ENCODE measurements at regions not wholly inside any gene's neighbourhood (a gene's known extent, or its start where the extent isn't known, plus 50 kb on each side); places are given as distances from the start of the nearest gene placed in this dataset.

DNA sequence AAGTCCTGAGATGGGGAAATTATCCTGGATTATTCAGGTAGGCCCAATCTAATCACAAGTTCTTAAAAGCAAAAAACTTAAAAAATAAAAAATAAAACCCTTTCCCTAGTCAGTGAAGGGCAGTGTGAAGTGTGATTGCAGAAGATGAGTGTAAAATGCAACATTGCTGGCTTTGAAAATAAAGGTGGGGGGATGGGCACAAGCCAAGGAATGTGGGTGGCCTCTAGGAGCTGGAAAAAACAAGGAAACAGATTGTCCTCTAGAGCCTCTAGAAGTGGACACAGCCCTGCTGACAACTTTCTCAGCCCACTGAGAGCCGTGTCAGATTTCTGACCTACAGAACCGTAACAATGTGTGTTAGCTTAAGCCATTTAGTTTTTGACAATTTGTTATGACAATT lies 184.3 kb upstream of the HNRNPA3 start:
- TF ChIP-seq, protein P1, sequence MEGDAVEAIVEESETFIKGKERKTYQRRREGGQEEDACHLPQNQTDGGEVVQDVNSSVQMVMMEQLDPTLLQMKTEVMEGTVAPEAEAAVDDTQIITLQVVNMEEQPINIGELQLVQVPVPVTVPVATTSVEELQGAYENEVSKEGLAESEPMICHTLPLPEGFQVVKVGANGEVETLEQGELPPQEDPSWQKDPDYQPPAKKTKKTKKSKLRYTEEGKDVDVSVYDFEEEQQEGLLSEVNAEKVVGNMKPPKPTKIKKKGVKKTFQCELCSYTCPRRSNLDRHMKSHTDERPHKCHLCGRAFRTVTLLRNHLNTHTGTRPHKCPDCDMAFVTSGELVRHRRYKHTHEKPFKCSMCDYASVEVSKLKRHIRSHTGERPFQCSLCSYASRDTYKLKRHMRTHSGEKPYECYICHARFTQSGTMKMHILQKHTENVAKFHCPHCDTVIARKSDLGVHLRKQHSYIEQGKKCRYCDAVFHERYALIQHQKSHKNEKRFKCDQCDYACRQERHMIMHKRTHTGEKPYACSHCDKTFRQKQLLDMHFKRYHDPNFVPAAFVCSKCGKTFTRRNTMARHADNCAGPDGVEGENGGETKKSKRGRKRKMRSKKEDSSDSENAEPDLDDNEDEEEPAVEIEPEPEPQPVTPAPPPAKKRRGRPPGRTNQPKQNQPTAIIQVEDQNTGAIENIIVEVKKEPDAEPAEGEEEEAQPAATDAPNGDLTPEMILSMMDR (conservative IDR thresholded peaks at IDR 0.05; ENCODE audit: low read length) = no peak
- TF ChIP-seq EZH2phosphoT487 (IDR thresholded peaks at IDR 0.05; ENCODE audit: borderline replicate concordance, low read depth, low read length) = no peak
